Adrenal gland (tissue), 9 donors: ENCODE measurements at regions not wholly inside any gene's neighbourhood (a gene's known extent, or its start where the extent isn't known, plus 50 kb on each side); places are given as distances from the start of the nearest gene placed in this dataset.

ENCODE experiments used
- DNase-seq, 7 donors: peaks; one replicate each; pipeline ENCODE4 v3.0.0-alpha.2; 2019 to 2020
- H3K27ac ChIP-seq, 5 donors: fragments of 200-600 bp; sonication (generic) in 4 of 5; 1 replicate in 3 of 5; 2 replicates in 2 of 5; pipeline versions ENCODE4 v1.5.1 to v1.8.0; 2016 to 2020; ENCODE audit warnings: mild to moderate bottlenecking in 1 of 5
- H3K27me3 ChIP-seq: fragments of 200-600 bp; 2 replicates; pipeline ENCODE4 v1.8.0; 2021
- H3K36me3 ChIP-seq, 2 donors: fragments of 200-600 bp; replicated peaks in 1 of 2; 1 replicate in 1 of 2; 2 replicates in 1 of 2; pipeline versions ENCODE4 v1.5.1 to v1.8.0; 2018 to 2022
- H3K4me1 ChIP-seq, 2 donors: fragments of 200-600 bp; replicated peaks in 1 of 2; 1 replicate in 1 of 2; 2 replicates in 1 of 2; pipeline versions ENCODE4 v1.5.1 to v1.8.0; 2018 to 2021
- H3K4me3 ChIP-seq, 4 donors: fragments of 200-600 bp; sonication (generic) in 3 of 4; one replicate each; pipeline ENCODE4 v1.5.1; 2016 to 2018
- H3K9me3 ChIP-seq, 3 donors: fragments of 200-600 bp; sonication (generic) in 1 of 3; replicated peaks in 1 of 3; 1 replicate in 2 of 3; 2 replicates in 1 of 3; pipeline versions ENCODE4 v1.5.1 to v1.8.0; 2016 to 2021
- CTCF ChIP-seq, 6 experiments: fragments of 450-650 bp in 4 of 6; fragments of 200-600 bp in 2 of 6; sonication (generic) in 1 of 6; IDR thresholded peaks; 1 replicate in 5 of 6; 2 replicates in 1 of 6; pipeline versions ENCODE4 v1.5.1 to v1.8.0; 2016 to 2021; ENCODE audit warnings: antibody characterized with exemption in 6 of 6, mild to moderate bottlenecking in 2 of 6, moderate library complexity in 1 of 6
- POLR2A ChIP-seq, 2 donors: fragments of 450-650 bp; IDR thresholded peaks; one replicate each; pipeline ENCODE4 v1.6.1; 2017; ENCODE audit warnings: antibody characterized with exemption in 2 of 2, mild to moderate bottlenecking in 2 of 2, moderate library complexity in 1 of 2
- WGBS, 4 donors: extraction: QIAGEN DNeasy Blood & Tissue Kit in 2 of 4; methylation state at CpG; one replicate each; pipeline versions ENCODE4 v1.1.5 to v1.1.7; 2013 to 2017; 5-methylcytosine and 5-hydroxymethylcytosine counted together
- intact Hi-C, 2 donors: fragments of 100-400 bp; cut with DNase I; formaldehyde crosslinking; loops; one replicate each; pipeline versions ENCODE4 v1.14.1 to v1.15.0; 2022 to 2023
- donor health status: healthy with polysubstance abuse.
- donor health status: Bipolar disorder and iron deficiency.
- donor health status: DM: yes; HTN: yes; CAD: no.
- donor health status: DM: no; HTN: no; CAD: no.
- donor health status: DM: no; HTN: no; CAD: no.

DNA sequence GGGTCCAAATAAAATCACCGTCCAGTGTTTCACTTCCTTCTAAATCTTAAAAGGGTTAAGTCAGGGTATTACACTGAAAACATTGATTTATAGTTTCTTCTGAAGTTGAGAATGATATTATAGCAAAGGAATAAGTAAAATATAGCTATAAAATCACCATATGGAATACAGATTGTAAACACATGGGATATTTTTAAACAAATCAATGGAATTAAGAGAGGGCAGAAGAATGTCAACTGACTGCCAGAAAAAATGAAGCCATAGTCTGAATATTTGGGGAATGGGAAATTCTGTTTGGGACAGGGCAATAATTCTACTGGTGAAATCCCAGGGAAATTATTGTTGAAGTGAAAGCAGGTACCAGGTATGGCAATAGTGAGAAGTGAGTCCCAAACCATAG is 664.6 kb downstream of the NCAM2 start:
- Histone ChIP-seq H3K27ac (no peak overlapping the region), H3K27me3 (no peaks in the 10 kb centered on the region), H3K9me3 (no peaks in the 10 kb centered on the region), H3K4me1 (no peaks in the 10 kb centered on the region), H3K4me3 (no peak overlapping the region), H3K36me3 (no peaks in the 10 kb centered on the region)
- TF ChIP-seq CTCF (IDR thresholded peaks at IDR 0.05) (no peak), POLR2A (IDR thresholded peaks at IDR 0.05) (no peak)
- intact Hi-C loops: no loop called here
- 79 to 88% (median 81%) methylated on average over 1 of the region's 1 CpG for WGBS, 4 donors
- no peak for DNase-seq

DNA sequence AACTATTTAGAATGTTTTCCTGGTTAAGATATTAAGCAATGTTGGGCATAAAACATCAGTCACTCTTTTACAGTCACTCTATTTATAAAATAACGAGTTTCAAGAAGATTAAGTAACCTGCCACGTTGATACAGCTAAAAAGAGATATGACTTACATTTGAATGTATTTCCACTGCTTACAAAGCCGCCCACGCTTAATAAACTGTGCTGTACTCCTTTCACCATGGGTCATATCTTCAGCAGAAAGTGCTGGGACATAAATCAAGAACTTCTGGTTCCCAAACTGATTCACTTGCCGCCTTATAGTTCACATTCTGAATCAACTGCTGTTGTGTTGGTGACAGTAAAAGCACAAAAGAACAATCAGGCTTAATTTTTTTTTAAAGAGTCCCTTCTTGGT is 666.7 kb downstream of the NCAM2 start:
- no peaks in the 10 kb centered on the region for H3K36me3 ChIP-seq
- H3K4me1 ChIP-seq: no peaks in the 10 kb centered on the region
- no peaks in the 10 kb centered on the region for H3K27me3 ChIP-seq
- 65 to 74% (median 68%) methylated on average over 5 of the region's 5 CpGs for WGBS, 4 donors
- no peak for DNase-seq
- intact Hi-C loops: no loop called here
- no peak overlapping the region for H3K4me3 ChIP-seq
- H3K9me3 ChIP-seq: no peaks in the 10 kb centered on the region
- no peak for TF ChIP-seq POLR2A (IDR thresholded peaks at IDR 0.05)
- TF ChIP-seq CTCF (IDR thresholded peaks at IDR 0.05): no peak
- H3K27ac ChIP-seq: no peak overlapping the region

- Histone ChIP-seq H3K36me3 (no peaks in the 10 kb centered on the region), H3K4me1 (no peaks in the 10 kb centered on the region), H3K9me3 (no peaks in the 10 kb centered on the region), H3K4me3 (no peak overlapping the region), H3K27me3 (no peaks in the 10 kb centered on the region), H3K27ac (no peak overlapping the region)
- intact Hi-C loops: no loop called here
- TF ChIP-seq CTCF (IDR thresholded peaks at IDR 0.05) (no peak), POLR2A (IDR thresholded peaks at IDR 0.05) (no peak)
- 65 to 90% (median 81%) methylated on average over 1 of the region's 1 CpG for WGBS, 4 donors
- no peak for DNase-seq
These were observed 668.5 kb downstream of the NCAM2 start for GRCh38 chr21:21666689-21667088.

- intact Hi-C loops: no loop called here
- no peaks in the 10 kb centered on the region for H3K36me3 ChIP-seq
- TF ChIP-seq CTCF (IDR thresholded peaks at IDR 0.05) (no peak), POLR2A (IDR thresholded peaks at IDR 0.05) (no peak)
- 85 to 96% (median 92%) methylated on average over 1 of the region's 1 CpG for WGBS, 4 donors
- DNase-seq: no peak
- no peaks in the 10 kb centered on the region for H3K9me3 ChIP-seq
- H3K4me1 ChIP-seq: no peaks in the 10 kb centered on the region
- H3K4me3 ChIP-seq: no peak overlapping the region
- no peaks in the 10 kb centered on the region for H3K27me3 ChIP-seq
- no peak overlapping the region for H3K27ac ChIP-seq
These were observed 670.0 kb downstream of the NCAM2 start for GRCh38 chr21:21668198-21668597.
